Stimulated activated CD8-positive, alpha-beta memory T cell treated with anti-CD3 and anti-CD28 coated beads, Interleukin-7, amount 100 ng/mL, for 24 hours (primary cell): ENCODE measurements at regions not wholly inside any gene's neighbourhood (a gene's known extent, or its start where the extent isn't known, plus 50 kb on each side); places are given as distances from the start of the nearest gene placed in this dataset.
"Not testable (repeated sequence)": the region's sequence is repeated elsewhere in the genome, so short reads cannot be mapped to it uniquely, and the experiment has no call there.

ENCODE experiments used
- DNase-seq: peaks from one replicate; pipeline ENCODE4 v3.0.0-alpha.2; 2020; ENCODE audit warnings: low read depth

- no peak for DNase-seq
These were observed 322.4 kb downstream of the TMEM167A start for GRCh38 chr5:82754759-82755158.

GRCh38 chr5:82754036-82754746, 323.0 kb downstream of the TMEM167A start:
- no peak for DNase-seq

DNA sequence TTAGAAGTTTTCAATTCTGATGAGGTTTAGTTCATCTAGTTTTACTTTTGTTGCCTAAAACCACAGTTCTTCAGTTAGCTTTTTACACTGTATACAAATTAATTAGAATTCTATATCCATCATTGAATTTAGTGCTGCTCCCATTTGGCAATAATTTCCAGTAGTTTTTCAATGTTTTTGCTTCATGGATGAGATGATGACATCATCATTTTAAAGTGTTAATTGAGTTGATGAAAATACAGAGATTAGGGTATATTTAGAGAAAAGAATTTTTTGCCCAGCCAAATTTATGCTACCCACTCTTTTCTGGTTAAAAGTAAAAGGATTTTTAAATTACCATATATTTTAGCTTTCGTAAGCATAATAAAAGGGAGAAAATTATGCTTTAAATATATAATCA, 323.8 kb downstream of the TMEM167A start:
- DNase-seq, result no peak

GRCh38 chr5:82749461-82749820, 327.8 kb downstream of the TMEM167A start:
- DNase-seq, result no peak

GRCh38 chr5:82748688-82749460, 328.3 kb downstream of the TMEM167A start:
- no peak for DNase-seq

DNA sequence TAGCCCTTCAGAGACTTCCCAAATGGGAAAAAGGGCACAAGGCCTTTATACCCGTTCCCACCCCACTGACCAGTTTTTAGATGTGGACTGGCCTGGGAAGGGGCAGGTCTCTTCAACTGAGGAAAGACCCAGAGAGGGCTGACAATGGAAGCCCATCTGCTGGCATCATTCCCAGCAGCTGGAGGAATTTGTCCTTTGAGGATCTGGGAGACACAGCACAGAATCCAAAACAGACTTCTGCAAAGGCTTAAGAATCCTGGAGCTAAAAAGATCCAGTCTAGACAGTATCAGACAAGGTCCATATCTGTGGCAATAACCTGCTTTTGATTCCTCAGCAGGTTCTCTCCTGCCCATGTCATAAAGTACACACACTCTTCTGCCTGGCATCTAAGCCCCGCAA, 329.2 kb downstream of the TMEM167A start:
- no peak for DNase-seq

DNA sequence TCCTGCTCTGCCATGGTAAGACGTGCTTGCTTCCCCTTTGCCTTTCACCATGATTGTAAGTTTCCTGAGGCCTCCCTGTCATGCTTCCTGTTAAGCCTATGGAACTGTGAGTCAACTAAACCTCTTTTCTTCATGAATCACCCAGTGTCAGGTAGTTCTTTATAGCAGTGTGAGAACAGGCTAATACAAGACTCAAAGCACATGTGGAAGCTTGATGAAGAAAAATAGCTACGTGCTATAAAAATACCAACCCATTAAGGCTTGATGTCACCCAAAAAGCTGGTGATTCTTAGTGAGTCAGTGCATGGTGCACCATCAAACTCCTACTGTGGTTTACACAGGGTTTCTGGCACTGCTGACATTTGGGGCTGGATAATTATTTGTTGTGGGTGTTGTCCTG, 332.2 kb downstream of the TMEM167A start:
- no peak for DNase-seq

GRCh38 chr5:82738681-82739269, 338.4 kb downstream of the TMEM167A start:
- no peak for DNase-seq

DNA sequence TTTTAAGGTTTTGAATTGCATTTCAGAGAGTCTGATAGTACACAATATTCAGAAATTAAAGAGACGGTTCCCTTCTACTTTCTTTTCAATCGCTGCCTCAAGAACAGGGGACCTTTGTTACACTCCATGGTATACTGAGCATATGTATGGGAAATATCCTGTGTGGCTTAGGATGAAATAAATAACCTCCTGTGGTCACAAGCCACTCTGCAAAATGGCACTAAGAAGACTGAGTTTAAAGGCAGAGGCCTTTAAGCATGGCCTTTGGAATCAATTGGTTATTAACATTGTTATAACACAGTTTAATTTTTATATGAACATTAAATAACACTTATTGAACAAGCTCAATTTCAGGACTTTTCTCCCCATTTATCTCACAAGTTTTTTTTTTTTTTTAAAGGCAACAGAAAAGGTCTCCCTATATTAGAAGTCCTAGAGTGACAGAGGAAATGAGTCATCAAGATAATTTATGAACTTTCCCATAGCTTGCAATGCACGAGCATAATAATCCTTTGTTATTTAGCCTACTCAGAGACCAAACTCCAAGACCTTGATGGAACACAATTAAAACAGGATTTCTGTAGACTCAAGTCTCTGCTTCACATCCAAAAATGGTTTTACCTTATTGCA, 341.9 kb downstream of the TMEM167A start:
- no peak for DNase-seq

DNA sequence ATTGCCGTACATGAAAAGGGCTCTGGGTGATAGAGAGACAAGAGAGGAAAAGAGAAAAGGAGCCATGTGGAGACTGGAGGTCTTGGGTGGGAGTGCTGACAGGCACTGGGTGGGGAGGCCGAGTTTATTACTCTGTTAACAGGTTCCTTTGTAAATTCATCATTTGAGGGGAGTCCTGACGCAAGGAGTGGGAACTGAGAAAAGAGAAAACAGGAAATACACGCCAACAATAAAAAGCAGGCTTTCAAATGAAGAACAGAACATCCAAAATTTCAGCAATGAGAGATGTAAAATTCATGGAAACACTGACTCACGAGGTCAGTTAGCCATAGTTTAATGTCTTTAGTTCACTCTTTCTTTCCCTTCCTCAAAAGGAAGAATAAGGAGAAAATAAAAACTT, 342.8 kb downstream of the TMEM167A start:
- DNase-seq, result no peak

GRCh38 chr5:82730913-82731312, 346.3 kb downstream of the TMEM167A start:
- no peak for DNase-seq

- no peak for DNase-seq
These were observed 348.1 kb downstream of the TMEM167A start for GRCh38 chr5:82728926-82729702.

DNA sequence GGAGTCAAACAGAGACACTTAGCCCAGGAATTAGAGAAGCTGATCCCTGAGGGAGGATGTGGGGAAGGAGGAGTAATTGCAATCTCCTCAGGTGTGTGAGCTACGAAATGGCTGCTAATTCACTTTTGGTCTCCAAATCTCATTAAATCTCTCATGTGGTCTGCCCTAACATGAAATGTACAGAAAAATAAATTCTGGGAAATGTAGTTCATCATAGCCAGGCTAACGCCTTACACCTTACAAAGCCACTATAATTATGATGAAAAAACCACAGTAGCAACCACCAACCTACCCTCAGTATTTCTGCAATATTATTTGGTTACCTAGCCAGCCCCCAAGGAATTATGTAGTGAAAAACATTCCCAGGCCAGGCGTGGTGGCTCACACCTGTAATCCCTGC, 354.0 kb downstream of the TMEM167A start:
- no peak for DNase-seq

DNA sequence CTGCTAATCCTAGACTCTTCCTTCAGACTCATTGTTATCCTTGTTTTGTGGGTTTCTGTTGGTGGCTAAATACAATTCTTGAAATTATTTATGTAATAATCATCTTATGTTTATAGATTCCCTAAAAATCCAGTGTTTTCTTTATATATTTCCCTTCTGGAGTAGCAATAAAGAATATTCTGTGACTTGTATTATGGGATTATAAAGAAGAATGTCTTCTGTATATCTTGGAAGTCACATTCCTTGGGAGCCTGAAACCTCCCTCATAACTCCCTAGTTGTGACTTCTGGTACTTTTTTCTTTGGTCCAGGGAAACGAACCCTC, 356.1 kb downstream of the TMEM167A start:
- DNase-seq, result no peak

DNA sequence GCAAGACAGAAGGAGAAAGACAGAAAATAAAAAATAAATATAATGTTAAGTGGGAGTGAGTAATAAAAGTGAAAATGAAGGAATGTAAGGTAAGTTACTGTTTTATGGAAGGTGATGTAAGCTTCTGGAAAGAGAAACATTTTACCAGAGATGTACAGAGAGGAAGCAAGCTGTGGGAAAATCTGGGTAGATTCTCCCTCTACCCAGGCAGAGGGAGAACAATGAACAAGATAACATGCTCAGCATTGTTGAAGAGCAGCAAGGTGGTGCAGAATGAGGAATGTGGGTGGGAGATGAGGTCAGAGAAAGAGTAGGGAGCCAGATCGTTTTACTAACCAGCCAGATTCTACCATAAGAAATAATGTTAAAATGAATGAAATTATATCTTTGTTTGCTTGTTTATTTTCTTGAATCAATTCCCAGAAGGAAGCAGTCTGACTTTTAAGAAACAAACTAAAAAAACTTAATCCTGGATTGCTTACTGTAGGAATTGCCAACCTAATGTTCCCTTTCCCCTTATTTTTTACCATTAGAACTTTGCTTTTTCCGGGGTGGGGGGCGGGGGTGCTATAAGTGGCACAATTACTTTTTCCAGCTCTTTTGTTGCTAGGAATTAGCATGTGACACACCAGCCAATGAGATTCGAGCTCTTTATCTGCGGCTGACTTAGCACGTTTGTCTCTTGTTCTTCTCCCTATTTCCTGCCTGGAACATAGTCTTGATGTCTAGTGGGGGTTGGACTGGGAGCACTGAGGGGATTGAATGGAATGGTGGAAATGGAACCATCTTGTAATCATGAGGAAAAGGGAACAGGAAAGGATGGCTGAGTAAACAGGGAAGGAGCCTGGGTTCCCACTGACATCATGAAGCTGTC, 356.7 kb downstream of the TMEM167A start:
- DNase-seq, result no peak

GRCh38 chr5:82719368-82719767, 357.8 kb downstream of the TMEM167A start:
- no peak for DNase-seq

DNA sequence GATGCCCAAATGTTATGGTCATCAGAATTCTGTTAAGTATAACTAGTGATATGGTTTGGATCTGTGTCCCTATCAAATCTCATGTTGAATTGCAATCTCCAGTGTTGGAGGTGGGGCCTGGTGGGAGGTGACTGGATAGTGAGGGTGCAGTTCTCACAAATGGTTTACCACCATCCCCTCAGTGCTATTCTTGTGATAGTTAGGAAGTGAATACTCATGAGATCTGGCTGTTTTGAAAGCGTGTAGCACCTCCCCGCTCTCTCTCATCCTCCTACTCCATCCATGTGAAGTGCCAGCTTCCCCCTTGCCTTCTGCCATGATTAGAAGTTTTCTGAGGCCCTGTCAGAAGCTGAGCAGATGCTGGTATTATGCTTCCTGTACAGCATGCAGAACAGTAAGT, 359.5 kb downstream of the TMEM167A start:
- no peak for DNase-seq

GRCh38 chr5:82714732-82715131, 362.5 kb downstream of the TMEM167A start:
- not testable (repeated sequence) for DNase-seq

GRCh38 chr5:82713811-82714210, 363.4 kb downstream of the TMEM167A start:
- no peak for DNase-seq

DNA sequence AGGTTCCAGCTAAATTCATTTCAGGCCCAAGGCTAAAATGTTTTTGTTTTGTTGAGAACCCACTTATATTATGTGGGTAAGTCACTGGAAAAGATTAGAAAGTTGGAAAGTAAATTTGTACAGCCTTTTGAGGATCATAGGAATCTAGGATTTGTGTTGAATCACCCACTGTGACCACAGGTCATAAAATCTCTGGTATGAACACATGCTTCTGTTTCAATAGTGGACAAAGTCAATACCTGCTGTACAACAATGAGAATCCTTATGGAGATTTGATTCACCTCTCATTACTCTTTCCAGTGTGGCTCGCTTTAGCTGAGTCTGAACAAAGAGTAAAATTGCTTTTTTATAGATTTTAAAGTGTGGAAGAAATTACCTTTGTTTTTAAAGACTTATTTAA, 369.5 kb downstream of the TMEM167A start:
- no peak for DNase-seq

GRCh38 chr5:82704381-82704780, 372.8 kb downstream of the TMEM167A start:
- no peak for DNase-seq
